ENCODE measurements at regions not wholly inside any gene's neighbourhood (a gene's known extent, or its start where the extent isn't known, plus 50 kb on each side); places are given as distances from the start of the nearest gene placed in this dataset.

DNA sequence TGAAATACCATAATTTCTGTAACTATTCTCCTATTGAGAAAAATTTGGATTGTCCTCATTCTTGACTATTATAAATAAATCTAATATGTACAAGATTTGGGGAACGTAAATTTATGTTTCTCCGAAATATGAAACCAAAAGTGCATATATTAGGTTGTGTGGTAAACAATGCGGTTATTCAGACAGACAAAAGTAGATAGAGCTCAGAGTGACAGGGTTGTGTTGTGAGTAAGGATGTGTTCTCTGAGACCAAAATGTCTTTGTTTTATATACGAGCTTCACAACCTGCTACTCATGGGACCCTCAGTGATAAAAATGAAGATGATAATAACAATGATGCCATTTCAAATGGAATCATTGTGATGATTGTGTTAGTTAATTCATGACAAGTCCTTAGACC, 796.3 kb upstream of the SLC10A2 start:
- TF ChIP-seq CTCF (conservative IDR thresholded peaks at IDR 0.05; ENCODE audit: low read depth in 2 of 2) (no peak), REST (IDR thresholded peaks at IDR 0.05; ENCODE audit: unreplicated experiment) (no peak), EZH2phosphoT487 (IDR thresholded peaks at IDR 0.05; ENCODE audit: unreplicated experiment) (no peak)

Measured in GM23338 (cell line).